DMS153 (cell line): ENCODE measurements at regions not wholly inside any gene's neighbourhood (a gene's known extent, or its start where the extent isn't known, plus 50 kb on each side); places are given as distances from the start of the nearest gene placed in this dataset.
A peak's percentile ranks its signal among the peaks of the same experiment; 100 is the strongest.

Source experiments
- DNase-seq: peaks from one replicate; lab custom pipeline; 2025; lab: John Stamatoyannopoulos, UW

- peak; percentile 7 for DNase-seq
These were observed 110.7 kb downstream of the SIPA1L2 start for GRCh38 chr1:232519186-232519585.

GRCh38 chr1:232518349-232518748, 111.6 kb downstream of the SIPA1L2 start:
- DNase-seq = no peak

DNA sequence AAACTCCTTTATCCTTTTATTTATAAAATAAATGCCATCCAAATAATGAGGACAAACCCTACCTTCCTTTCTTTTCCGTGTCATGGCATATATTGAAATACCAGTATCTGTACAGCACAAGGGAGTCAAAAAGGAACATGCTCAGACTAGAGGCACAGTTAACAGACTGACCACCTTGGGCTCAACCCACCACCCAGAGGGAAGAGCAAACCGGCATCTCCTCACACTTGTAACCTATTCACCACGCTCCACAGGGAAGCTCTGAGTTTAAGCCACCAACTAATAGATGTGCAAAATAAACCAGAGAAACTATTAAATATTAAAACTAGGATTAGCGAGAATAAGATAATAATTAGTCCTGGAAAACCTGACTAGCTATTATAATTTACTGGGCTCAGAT, 112.7 kb downstream of the SIPA1L2 start:
- no peak for DNase-seq

GRCh38 chr1:232515706-232516105, 114.2 kb downstream of the SIPA1L2 start:
- no peak for DNase-seq

- DNase-seq = no peak
These were observed 117.2 kb downstream of the SIPA1L2 start for GRCh38 chr1:232512712-232513111.

DNA sequence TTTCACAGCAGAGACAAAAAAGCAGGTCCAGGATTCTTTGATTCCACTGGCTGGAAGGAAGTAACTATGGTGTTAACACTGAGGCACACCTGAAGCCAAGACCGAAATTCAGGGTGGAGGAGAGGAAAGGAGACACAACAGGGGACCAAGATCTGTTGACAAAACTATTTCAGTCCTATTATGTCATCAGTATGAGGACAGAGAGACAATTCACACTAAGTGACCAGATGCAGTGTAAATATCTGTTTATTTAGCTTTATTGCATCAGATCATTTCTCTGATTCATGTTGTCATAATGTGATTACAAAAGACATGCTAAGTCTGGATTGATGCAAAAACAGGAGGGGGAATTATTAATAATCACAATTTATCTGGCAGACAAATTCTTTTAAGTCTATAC, 118.8 kb downstream of the SIPA1L2 start:
- DNase-seq = no peak

DNA sequence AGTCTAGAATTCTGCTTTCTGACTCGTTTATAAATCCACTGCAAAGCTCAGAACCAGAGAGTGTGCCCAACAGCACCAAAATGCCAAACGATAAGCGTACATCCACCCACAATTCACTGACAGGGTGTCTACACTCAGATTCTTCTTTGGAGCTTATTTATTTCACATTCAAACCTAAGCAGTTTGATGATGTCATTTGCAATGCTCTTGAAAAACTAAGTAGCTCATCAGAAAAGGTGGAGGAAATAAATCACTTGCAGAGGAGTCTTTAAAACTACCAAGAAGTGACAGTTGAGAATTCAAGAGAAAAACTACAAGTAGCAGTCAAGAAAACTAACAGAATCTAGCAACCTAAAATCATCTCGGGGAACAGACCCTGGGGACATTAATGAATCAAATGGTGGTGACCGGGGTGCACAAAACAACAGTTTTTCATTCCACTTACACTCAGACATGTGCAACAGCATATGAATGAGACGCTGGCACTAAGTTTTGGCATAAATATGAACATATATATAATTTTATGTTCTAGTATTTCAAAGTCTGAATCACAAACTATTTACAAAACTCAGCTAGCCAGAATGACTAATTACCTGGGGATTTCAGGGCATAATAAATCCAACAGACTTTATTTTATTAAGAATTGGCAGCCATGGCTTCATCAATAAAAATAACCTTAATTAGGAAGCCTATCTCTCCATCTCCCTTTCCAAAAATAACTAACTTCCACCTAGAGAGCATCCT, 119.4 kb downstream of the SIPA1L2 start:
- DNase-seq = no peak

DNA sequence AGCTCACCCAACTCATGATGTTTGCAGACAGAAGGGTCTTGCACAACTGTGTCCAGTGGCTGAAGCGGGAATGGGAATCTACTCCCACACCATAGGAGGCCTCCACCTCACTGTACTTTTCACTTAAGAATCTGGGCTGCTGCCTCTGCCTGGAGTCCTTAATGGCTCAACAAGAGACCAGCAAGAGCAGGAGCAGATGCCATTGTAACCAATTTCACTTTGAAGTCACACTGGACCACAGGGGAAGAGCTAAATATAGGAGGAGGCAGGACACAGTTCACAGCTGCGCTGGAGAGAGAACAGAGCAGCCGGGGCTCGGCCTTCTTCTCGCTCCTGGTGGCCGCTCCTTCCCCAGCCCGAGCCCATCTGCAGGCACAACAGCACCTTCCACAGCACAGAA, 120.4 kb downstream of the SIPA1L2 start:
- DNase-seq = no peak

DNA sequence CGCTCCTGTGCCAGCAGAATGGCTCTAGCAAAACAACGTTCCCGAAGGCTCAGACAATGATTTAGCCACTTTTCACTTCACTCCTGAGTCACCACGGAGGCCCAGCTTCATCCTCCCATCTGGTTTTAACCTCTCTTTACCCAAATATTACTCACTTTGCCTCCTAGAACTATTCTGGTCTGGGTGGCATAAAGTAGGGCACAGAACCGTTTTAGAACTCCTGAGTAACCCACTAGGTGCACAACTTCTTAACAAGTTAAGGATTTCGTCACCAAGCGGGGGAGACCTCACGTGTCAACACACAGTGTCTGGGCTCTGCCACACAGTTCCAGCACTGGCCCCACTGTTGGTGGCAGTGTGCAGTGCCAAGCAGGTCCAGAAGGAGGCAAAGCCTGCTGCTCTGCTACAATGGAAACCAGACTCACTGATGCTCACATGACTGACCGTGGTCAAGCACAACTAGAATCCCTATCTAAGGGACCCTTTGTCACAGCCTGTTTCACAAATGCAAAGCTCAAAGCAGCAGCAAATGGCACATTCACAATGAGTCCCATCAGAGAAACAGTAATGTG, 121.7 kb downstream of the SIPA1L2 start:
- no peak for DNase-seq

DNA sequence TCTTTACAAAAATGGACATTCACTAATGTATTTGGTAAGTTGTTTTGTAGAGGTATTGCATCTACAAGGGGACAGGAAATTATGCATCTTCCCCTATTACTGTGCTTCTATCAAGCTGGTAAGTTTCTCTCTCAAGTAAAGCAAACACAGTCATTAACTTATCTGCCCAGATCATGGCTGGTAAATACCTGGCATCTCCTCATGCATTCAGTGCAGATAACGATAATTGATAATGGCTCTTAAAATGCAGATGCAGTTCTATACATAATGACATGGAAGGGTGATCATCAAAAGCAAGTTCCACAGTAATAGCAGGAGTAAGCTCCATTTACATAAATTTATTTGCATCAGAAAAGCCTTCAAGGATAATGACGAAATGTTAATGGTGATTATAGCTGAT, 122.4 kb downstream of the SIPA1L2 start:
- no peak for DNase-seq

DNA sequence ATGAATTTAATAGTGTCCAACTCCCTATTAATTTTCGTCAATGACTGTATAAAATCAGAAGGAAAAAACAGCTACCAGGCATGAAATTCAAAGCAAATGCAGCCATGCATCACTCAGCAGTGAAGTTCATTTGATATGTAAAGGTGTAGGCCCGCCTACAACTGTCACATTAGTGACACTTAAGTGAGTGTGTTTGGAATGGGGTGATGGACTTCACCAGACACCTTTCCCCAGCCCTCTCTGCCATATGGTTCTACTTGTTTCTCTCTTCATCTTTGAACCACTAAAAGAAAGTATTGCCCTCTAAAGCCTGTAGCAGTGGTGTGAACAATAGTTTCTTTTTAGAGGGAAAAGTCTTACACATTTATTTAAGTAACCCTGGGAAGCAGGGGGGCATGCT, 124.0 kb downstream of the SIPA1L2 start:
- no peak for DNase-seq

GRCh38 chr1:232504651-232505050, 125.3 kb downstream of the SIPA1L2 start:
- no peak for DNase-seq

DNA sequence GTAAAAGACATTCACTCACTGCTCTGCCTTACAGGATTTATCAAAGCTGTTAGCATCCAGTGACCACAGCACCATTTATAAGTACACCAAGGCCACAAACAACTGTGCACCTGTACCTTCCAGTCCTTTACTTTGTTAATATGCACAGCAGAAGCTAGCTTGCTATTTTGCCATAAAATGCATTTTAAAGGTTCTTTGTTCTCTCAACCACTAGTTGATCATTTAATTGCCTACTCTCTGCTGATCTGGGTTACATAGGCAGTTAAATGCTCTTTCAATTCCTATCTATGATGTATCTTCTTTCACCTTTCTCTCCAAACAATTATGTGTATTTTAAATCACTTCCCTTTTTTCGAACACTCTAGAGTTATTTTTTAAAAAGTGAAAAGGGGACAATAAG, 126.4 kb downstream of the SIPA1L2 start:
- DNase-seq = no peak

- DNase-seq = no peak
These were observed 128.1 kb downstream of the SIPA1L2 start for GRCh38 chr1:232501854-232502253.

DNA sequence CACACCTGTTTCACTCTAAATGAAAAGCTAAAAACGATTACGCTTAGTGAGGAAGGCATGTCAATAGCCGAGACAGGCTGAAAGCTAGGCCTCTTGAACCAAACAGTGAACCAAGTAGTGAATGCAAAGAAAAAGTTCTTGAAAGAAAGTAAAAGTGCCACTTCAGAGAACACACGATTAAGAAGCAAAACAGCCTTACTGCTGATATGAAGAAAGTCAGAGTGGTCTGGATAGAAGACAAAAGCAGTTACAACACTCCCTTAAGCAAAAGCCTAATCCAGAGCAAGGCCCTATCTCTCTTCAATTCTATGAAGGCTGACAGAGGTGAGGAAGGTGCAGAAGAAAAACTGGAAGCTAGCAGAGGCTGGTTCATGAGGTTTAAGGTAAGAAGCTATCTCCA, 130.7 kb downstream of the SIPA1L2 start:
- no peak for DNase-seq

DNA sequence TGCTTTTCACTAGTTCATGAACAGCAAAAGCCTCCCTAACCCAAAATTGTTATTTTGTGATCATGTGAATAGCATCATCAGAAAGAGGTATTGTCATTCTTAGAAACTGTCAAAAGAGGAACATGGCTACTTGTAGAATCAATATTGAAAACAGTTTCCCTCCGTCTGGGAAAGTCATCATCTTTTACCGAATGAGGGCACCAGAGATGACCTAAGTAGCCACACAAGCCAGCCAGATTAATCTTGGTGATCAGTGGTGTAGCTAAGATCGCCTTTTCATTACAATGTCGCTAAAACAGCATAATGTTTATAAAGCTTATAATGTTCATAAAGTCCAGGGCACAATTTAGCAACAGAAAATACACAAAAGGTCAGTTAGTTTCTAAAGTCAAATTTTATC, 136.1 kb downstream of the SIPA1L2 start:
- no peak for DNase-seq

- DNase-seq = no peak
These were observed 140.7 kb downstream of the SIPA1L2 start for GRCh38 chr1:232489256-232489655.

GRCh38 chr1:232487236-232487635, 142.7 kb downstream of the SIPA1L2 start:
- DNase-seq = no peak

DNA sequence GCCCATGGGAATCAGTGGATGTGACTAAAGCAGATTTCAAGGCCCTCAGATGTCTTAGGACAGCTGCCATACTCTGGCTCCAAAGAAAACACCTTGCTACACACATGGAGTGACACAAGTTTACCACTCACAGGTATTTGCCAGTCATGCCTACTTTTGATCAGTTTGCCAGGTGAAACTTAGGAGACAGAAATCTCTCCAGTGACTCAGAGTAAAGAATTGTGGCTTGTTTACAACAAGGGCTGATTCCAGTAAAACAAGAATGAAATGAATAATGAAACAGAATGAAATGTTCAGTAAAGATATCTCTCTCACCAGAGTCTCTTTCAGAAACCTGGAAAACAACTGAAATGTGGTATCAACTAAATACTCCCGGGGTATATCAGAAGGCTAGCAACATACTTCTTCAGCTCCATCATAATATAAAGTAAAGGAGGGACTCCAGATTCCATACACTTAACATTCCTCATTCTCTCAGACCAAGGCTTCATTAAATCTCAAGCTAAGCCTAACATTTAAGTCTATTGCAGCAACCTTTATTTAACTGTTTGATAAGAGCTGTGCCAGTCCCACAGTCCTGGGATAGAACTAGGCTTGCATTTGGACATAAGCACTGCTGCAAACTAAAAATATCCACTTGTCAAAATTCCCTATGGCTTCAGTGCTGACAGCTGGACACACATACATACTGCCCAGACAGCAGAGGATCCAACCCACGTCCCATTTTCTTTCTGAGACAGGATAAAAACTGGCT, 143.3 kb downstream of the SIPA1L2 start:
- no peak for DNase-seq

DNA sequence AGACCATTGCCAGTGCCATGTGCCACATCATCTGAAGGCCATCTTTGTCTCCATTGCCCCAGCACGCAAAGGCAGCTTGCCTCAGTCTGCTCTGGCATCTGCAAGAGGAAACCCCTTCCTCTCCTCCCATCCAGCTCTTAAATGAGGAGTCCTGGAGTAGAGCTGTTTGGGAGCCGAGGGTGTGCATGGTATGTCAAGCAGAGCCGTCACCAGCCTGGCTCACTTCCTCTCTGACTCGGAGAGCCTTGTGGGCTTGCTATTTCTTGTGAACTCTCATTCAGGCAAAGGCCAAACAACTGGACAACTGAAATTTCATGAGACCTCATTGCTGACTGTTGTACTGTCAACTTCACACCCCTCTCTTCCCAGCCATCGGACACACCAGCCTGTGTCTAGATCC, 143.9 kb downstream of the SIPA1L2 start:
- no peak for DNase-seq

- no peak for DNase-seq
These were observed 145.1 kb downstream of the SIPA1L2 start for GRCh38 chr1:232484856-232485255.

DNA sequence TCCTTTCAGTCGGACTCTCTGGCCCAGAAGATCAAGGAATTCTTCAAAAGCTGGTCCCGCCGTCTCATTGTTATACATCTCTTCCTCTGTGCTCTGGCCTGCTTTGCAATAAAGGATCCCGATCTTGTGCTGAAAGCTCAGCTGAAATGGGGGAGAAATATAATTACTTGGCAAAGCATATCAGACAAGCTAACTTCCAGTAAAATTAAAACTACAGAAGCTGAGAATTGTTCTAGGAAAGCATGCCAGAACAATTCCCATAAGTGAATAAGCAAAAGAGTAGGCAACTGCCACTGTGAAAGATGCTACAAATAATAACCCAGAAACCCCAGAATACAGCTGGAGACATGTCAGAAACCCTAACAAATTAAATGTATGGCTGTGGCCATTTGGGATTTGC, 146.1 kb downstream of the SIPA1L2 start:
- no peak for DNase-seq

GRCh38 chr1:232481091-232481490, 148.8 kb downstream of the SIPA1L2 start:
- no peak for DNase-seq
